ENCODE measurements at regions not wholly inside any gene's neighbourhood (a gene's known extent, or its start where the extent isn't known, plus 50 kb on each side); places are given as distances from the start of the nearest gene placed in this dataset.
"Not testable (repeated sequence)": the region's sequence is repeated elsewhere in the genome, so short reads cannot be mapped to it uniquely, and the experiment has no call there.

DNA sequence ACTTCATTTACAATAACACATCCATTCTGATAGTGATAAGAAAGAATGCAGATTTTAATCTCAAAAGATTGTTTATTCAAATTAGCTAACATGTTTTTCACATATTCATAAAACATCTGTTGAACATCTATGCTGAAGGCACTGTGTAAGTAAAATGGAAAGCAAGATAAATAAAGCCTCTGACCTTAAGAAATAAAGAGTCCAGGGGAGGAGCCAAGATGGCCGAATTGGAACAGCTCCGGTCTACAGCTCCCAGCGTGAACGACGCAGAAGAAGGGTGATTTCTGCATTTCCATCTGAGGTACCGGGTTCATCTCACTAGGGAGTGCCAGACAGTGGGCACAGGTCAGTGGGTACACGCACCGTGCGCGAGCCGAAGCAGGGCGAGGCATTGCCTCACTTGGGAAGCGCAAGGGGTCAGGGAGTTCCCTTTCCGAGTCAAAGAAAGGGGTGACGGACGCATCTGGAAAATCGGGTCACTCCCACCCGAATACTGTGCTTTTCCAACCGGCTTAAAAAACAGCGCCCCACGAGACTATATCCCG lies 336.5 kb downstream of the CETN3 start:
- TF ChIP-seq, protein P1, sequence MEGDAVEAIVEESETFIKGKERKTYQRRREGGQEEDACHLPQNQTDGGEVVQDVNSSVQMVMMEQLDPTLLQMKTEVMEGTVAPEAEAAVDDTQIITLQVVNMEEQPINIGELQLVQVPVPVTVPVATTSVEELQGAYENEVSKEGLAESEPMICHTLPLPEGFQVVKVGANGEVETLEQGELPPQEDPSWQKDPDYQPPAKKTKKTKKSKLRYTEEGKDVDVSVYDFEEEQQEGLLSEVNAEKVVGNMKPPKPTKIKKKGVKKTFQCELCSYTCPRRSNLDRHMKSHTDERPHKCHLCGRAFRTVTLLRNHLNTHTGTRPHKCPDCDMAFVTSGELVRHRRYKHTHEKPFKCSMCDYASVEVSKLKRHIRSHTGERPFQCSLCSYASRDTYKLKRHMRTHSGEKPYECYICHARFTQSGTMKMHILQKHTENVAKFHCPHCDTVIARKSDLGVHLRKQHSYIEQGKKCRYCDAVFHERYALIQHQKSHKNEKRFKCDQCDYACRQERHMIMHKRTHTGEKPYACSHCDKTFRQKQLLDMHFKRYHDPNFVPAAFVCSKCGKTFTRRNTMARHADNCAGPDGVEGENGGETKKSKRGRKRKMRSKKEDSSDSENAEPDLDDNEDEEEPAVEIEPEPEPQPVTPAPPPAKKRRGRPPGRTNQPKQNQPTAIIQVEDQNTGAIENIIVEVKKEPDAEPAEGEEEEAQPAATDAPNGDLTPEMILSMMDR (IDR thresholded peaks at IDR 0.05), result not testable (repeated sequence)
- not testable (repeated sequence) for TF ChIP-seq POLR2AphosphoS5 (IDR thresholded peaks at IDR 0.05; ENCODE audit: insufficient read depth in 1 of 2, low read depth in 1 of 2)
